Endothelial cell (in vitro differentiated cells): ENCODE measurements at regions not wholly inside any gene's neighbourhood (a gene's known extent, or its start where the extent isn't known, plus 50 kb on each side); places are given as distances from the start of the nearest gene placed in this dataset.

Experiments
- DNase-seq: peaks from one replicate; pipeline ENCODE4 v3.0.0; 2021; ENCODE audit warnings: low spot score
- H3K27ac Mint-ChIP-seq: one replicate; pipeline ENCODE4 v1.8.0; 2021; ENCODE audit warnings: mixed read lengths, inconsistent platforms; ENCODE audit not compliant: unreplicated experiment
- H3K27me3 Mint-ChIP-seq: one replicate; pipeline ENCODE4 v1.8.0; 2021; ENCODE audit warnings: mild to moderate bottlenecking, moderate library complexity, mixed read lengths, inconsistent platforms; ENCODE audit not compliant: unreplicated experiment
- H3K36me3 Mint-ChIP-seq: one replicate; pipeline ENCODE4 v1.8.0; 2021; ENCODE audit warnings: mild to moderate bottlenecking, low read depth, mixed read lengths, inconsistent platforms; ENCODE audit not compliant: unreplicated experiment
- H3K4me1 Mint-ChIP-seq: one replicate; pipeline ENCODE4 v1.8.0; 2021; ENCODE audit warnings: mild to moderate bottlenecking, mixed read lengths, inconsistent platforms; ENCODE audit not compliant: unreplicated experiment
- H3K4me3 Mint-ChIP-seq: one replicate; pipeline ENCODE4 v1.8.0; 2021; ENCODE audit warnings: mild to moderate bottlenecking, mixed read lengths, inconsistent platforms; ENCODE audit not compliant: unreplicated experiment
- H3K9me3 Mint-ChIP-seq: one replicate; pipeline ENCODE4 v1.8.0; 2021; ENCODE audit warnings: mixed read lengths, inconsistent platforms; ENCODE audit not compliant: unreplicated experiment
- TF ChIP-seq, protein P1 (sequence below): fragments of 200-600 bp; sonication (generic); IDR thresholded peaks from one replicate; pipeline ENCODE4 v1.5.0; 2021; ENCODE audit warnings: antibody characterized with exemption; ENCODE audit not compliant: unreplicated experiment

DNA sequence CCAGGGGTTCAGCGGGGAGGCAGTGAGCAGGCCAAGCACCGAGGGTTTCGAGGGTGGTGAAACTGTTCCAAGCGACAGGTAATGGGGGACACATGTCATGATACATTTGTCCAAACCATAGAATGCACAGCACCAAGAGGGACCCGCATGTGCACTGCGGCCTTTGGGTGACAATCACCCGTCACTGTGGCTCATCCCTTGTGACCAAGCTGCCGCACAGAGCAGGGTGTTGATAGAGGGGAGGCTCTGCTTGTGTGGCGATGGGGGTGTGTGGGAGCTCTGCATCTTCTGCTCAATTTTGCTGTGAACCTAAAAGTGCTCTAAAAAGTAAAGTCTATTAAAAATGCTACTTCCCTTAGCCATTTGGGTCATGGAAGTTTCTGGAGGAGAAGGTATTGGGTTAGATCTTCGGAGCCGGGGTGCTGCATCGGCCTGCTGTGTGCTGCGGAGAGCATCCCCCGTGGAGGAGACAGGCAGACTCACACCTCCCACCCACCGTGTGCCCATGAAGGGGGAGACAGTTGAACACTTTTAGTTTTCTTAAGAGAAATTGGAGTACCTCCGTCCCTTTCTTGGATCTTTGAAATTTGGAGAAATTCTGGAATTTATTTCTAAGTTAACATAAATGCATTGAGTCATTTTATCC, 280.4 kb upstream of the IRX2 start:
- Mint-ChIP-seq H3K36me3 (peaks cover 5% of the 10 kb centered on the region), H3K27ac (no peak overlapping the region), H3K9me3 (peaks cover 14% of the 10 kb centered on the region), H3K27me3 (peaks cover 10% of the 10 kb centered on the region), H3K4me3 (no peak overlapping the region), H3K4me1 (no peaks in the 10 kb centered on the region)
- TF ChIP-seq, protein P1, sequence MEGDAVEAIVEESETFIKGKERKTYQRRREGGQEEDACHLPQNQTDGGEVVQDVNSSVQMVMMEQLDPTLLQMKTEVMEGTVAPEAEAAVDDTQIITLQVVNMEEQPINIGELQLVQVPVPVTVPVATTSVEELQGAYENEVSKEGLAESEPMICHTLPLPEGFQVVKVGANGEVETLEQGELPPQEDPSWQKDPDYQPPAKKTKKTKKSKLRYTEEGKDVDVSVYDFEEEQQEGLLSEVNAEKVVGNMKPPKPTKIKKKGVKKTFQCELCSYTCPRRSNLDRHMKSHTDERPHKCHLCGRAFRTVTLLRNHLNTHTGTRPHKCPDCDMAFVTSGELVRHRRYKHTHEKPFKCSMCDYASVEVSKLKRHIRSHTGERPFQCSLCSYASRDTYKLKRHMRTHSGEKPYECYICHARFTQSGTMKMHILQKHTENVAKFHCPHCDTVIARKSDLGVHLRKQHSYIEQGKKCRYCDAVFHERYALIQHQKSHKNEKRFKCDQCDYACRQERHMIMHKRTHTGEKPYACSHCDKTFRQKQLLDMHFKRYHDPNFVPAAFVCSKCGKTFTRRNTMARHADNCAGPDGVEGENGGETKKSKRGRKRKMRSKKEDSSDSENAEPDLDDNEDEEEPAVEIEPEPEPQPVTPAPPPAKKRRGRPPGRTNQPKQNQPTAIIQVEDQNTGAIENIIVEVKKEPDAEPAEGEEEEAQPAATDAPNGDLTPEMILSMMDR: no peak
- DNase-seq: no peak

DNA sequence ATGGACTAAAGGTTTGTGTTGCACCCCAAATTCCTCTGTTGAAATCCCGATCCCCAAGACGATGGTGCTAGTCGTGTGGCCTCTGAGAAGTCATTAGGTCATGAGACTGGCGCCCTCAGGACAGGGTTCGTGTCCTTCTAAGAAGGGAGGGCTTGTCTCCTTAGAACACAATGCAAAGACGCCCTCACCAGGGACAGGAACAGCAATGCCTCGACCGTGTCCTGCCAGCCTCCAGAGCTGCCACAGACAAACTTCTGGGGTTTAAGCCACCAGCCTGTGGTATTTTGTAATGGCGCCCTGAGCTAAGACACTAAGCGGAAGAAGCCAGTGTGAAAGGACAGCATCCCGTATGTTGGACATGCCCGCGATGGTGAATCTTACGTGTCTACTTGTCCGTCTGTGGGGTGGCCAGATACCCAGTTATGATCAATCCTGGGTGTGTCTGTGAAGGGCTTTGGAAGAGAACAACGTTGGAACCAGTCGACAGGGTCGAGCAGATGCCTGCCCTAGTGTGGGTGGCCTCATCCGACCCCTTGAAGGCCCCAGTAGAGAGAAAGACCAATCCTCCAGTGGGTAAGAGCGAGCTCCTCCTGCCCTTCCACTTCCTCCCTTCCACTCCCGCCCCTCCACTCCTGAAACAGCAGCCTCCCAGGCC, 279.2 kb upstream of the IRX2 start:
- Mint-ChIP-seq H3K27me3 (peaks cover 10% of the 10 kb centered on the region), H3K9me3 (peaks cover 14% of the 10 kb centered on the region), H3K36me3 (peaks cover 5% of the 10 kb centered on the region), H3K4me3 (no peak overlapping the region), H3K4me1 (no peaks in the 10 kb centered on the region), H3K27ac (no peak overlapping the region)
- TF ChIP-seq, protein P1: no peak
- no peak for DNase-seq

DNA sequence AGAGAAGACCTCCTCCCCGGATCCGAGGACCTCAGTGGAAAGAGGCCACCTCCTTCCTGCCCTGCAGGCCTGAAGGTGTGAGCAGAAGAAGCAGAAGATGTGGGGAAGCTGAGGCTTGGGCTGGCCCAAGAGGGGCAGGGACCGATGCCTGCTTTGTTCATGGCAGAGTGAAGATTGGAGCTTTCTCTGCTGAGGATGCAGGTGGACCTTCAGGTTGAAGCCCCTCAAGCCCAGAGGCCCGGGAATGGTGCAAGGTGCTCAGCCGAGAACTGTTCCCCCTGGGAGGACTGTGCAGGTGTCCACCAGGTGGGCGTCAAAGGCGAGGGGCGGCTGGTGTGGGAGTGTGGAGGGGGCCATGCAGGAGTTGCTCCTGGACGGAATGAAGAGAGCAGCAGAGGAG, 277.9 kb upstream of the IRX2 start:
- Mint-ChIP-seq H3K9me3 (peaks cover 14% of the 10 kb centered on the region), H3K27me3 (peaks cover 10% of the 10 kb centered on the region), H3K4me1 (no peaks in the 10 kb centered on the region), H3K27ac (no peak overlapping the region), H3K4me3 (no peak overlapping the region), H3K36me3 (peaks cover 5% of the 10 kb centered on the region)
- no peak for DNase-seq
- TF ChIP-seq, protein P1: no peak

DNA sequence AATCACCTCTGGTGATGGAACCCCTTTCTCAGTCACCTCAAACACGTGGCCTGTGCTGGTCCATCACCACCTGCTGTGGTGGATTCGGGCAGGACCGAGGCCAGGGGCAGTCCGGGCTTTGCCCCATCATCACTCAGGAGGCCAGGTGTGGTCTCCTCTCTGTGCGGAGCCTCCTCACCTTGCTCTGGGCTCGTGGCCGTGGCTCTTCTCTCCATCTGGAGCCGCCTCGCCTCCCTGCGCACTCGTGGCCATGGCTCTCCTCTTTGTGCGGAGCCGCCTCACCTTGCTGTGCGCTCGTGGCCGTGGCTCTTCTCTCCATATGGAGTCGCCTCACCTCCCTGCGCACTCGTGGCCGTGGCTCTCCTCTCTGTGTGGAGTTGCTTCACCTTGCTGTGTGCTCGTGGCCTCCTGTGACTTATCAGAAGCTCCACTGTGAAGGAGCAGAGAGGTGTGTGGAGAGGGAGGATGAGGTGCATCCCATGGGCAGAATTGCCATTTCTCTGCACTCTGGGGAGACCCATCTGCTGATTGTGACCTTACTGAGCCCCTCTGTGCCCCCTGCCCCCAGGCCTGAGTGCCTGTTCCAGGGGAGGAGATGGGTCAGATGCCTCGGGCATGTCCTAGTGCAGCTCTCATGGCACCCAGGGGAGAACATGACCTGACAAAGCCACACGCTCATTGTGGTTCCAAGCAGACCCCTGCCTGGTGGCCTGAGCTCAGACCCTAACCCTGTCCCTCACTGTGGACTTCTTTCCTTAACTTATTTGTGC, 276.6 kb upstream of the IRX2 start:
- Mint-ChIP-seq H3K36me3 (peaks cover 9% of the 10 kb centered on the region), H3K27ac (no peak overlapping the region)

More for the DNA sequence above, 276.6 kb upstream of the IRX2 start:
- Mint-ChIP-seq H3K27me3 (peaks cover 10% of the 10 kb centered on the region), H3K9me3 (peaks cover 9% of the 10 kb centered on the region), H3K4me3 (no peak overlapping the region), H3K4me1 (no peaks in the 10 kb centered on the region)
- TF ChIP-seq, protein P1: no peak
- DNase-seq: no peak
